ENCODE measurements at regions not wholly inside any gene's neighbourhood (a gene's known extent, or its start where the extent isn't known, plus 50 kb on each side); places are given as distances from the start of the nearest gene placed in this dataset.
A peak's percentile ranks its signal among the peaks of the same experiment; 100 is the strongest.

- no peaks in the 10 kb centered on the region for H3K27me3 ChIP-seq (ENCODE audit: control insufficient read depth, insufficient read depth, low read length)
- H3K4me3 ChIP-seq (ENCODE audit: low read depth, low read length) = no peak overlapping the region
- H3K4me1 ChIP-seq (ENCODE audit: control insufficient read depth, insufficient read depth, low read length) = peaks cover 25% of the 10 kb centered on the region
- no peak overlapping the region for H3K9ac ChIP-seq (ENCODE audit: low read depth, low read length)
- H3K27ac ChIP-seq (ENCODE audit: low read depth, low read length) = no peak overlapping the region
- no peaks in the 10 kb centered on the region for H3K36me3 ChIP-seq (ENCODE audit: control insufficient read depth, insufficient read depth, low read length)
- no peaks in the 10 kb centered on the region for H3K9me3 ChIP-seq (ENCODE audit: control insufficient read depth, insufficient read depth, low read length)
Observed at GRCh38 chr11:70528794-70529580, 130.7 kb downstream of the CTTN start.

- no peak overlapping the region for H3K4me3 ChIP-seq (ENCODE audit: low read depth, low read length)
- no peaks in the 10 kb centered on the region for H3K36me3 ChIP-seq (ENCODE audit: control insufficient read depth, insufficient read depth, low read length)
- no peak overlapping the region for H3K27ac ChIP-seq (ENCODE audit: low read depth, low read length)
- no peaks in the 10 kb centered on the region for H3K27me3 ChIP-seq (ENCODE audit: control insufficient read depth, insufficient read depth, low read length)
- H3K4me1 ChIP-seq (ENCODE audit: control insufficient read depth, insufficient read depth, low read length) = peaks cover 16% of the 10 kb centered on the region
- no peak overlapping the region for H3K9ac ChIP-seq (ENCODE audit: low read depth, low read length)
- H3K9me3 ChIP-seq (ENCODE audit: control insufficient read depth, insufficient read depth, low read length) = no peaks in the 10 kb centered on the region
Observed at GRCh38 chr11:70530010-70530409, 131.7 kb downstream of the CTTN start.

GRCh38 chr11:70530629-70531185, 132.4 kb downstream of the CTTN start:
- Histone ChIP-seq H3K4me1 (ENCODE audit: control insufficient read depth, insufficient read depth, low read length) (peaks cover 12% of the 10 kb centered on the region), H3K27ac (ENCODE audit: low read depth, low read length) (no peak overlapping the region), H3K4me3 (ENCODE audit: low read depth, low read length) (no peak overlapping the region), H3K27me3 (ENCODE audit: control insufficient read depth, insufficient read depth, low read length) (no peaks in the 10 kb centered on the region), H3K9ac (ENCODE audit: low read depth, low read length) (no peak overlapping the region), H3K9me3 (ENCODE audit: control insufficient read depth, insufficient read depth, low read length) (no peaks in the 10 kb centered on the region), H3K36me3 (ENCODE audit: control insufficient read depth, insufficient read depth, low read length) (no peaks in the 10 kb centered on the region)

DNA sequence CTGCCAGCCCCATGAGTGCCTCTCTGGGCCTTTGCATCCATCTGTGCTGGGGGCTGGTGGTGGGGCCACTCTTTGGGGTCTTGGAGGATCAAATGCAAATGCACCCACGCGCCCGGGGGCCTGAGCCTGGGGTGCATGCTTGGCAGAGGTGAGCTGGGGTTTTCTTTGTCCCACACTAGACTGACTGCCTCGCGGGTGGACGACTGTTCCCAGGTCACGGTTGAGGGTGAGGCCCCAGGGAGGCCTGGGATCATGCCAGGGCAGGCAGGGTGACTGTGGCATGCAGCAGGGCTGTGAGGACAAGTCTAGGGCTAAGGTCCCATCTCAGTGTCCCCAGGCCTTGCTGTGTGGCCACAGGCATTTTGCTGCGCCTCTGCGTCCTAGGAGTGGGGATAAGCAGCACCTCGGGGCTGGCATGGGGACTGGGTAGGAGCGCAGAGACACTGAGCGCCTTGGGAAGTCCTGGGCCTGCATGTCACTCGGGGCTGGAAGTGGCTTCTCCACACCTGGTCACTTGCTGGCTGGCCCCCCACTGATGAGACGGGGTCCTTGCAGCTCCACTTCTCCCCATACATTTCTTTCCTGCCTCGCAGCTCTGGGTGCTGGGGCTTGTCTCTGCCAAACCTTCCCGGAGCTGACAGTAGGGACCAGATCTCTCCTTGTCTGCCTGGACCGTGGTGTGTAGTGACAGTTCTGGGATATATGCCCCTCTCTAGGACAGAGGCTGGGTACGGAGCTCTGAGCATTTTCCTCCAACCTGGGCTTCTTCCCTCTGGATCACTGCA, 133.1 kb downstream of the CTTN start:
- Histone ChIP-seq H3K27me3 (ENCODE audit: control insufficient read depth, insufficient read depth, low read length) (no peaks in the 10 kb centered on the region), H3K4me3 (ENCODE audit: low read depth, low read length) (no peak overlapping the region), H3K27ac (ENCODE audit: low read depth, low read length) (no peak overlapping the region), H3K9me3 (ENCODE audit: control insufficient read depth, insufficient read depth, low read length) (no peaks in the 10 kb centered on the region), H3K9ac (ENCODE audit: low read depth, low read length) (no peak overlapping the region), H3K4me1 (ENCODE audit: control insufficient read depth, insufficient read depth, low read length) (peaks cover 12% of the 10 kb centered on the region), H3K36me3 (ENCODE audit: control insufficient read depth, insufficient read depth, low read length) (no peaks in the 10 kb centered on the region)

GRCh38 chr11:70532066-70532440, 133.7 kb downstream of the CTTN start:
- H3K4me3 ChIP-seq (ENCODE audit: low read depth, low read length) = no peak overlapping the region
- no peaks in the 10 kb centered on the region for H3K9me3 ChIP-seq (ENCODE audit: control insufficient read depth, insufficient read depth, low read length)
- peaks cover 12% of the 10 kb centered on the region for H3K4me1 ChIP-seq (ENCODE audit: control insufficient read depth, insufficient read depth, low read length)
- H3K27me3 ChIP-seq (ENCODE audit: control insufficient read depth, insufficient read depth, low read length) = no peaks in the 10 kb centered on the region
- no peaks in the 10 kb centered on the region for H3K36me3 ChIP-seq (ENCODE audit: control insufficient read depth, insufficient read depth, low read length)
- H3K27ac ChIP-seq (ENCODE audit: low read depth, low read length) = peak overlapping the region; percentile 49
- no peak overlapping the region for H3K9ac ChIP-seq (ENCODE audit: low read depth, low read length)

DNA sequence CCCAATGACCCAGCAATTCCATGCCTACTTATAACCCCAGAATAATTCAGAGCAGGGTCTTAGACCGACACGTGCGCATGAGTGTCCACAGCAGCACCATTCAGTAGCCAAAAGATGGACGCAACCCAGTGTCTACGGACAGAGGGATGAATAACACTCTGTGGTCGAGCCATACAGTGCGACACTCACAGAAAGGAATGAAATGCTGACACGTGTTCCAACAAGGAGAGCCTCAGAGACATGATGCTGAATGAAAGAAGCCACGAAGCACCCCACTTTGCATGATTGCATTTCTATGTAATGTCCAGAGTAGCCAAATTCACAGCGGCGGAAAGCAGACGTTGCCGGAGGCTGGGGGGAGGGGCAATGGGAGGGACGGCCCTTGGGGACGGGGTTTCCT, 134.4 kb downstream of the CTTN start:
- H3K27ac ChIP-seq (ENCODE audit: low read depth, low read length) = peak overlapping the region; percentile 49
- no peaks in the 10 kb centered on the region for H3K27me3 ChIP-seq (ENCODE audit: control insufficient read depth, insufficient read depth, low read length)

GRCh38 chr11:70535191-70535971, 137.1 kb downstream of the CTTN start:
- H3K27ac ChIP-seq (ENCODE audit: low read depth, low read length) = no peak overlapping the region
- no peaks in the 10 kb centered on the region for H3K36me3 ChIP-seq (ENCODE audit: control insufficient read depth, insufficient read depth, low read length)
- no peaks in the 10 kb centered on the region for H3K9me3 ChIP-seq (ENCODE audit: control insufficient read depth, insufficient read depth, low read length)
- H3K4me3 ChIP-seq (ENCODE audit: low read depth, low read length) = no peak overlapping the region
- H3K27me3 ChIP-seq (ENCODE audit: control insufficient read depth, insufficient read depth, low read length) = no peaks in the 10 kb centered on the region
- peaks cover 12% of the 10 kb centered on the region for H3K4me1 ChIP-seq (ENCODE audit: control insufficient read depth, insufficient read depth, low read length)
- no peak overlapping the region for H3K9ac ChIP-seq (ENCODE audit: low read depth, low read length)

More for the DNA sequence above, 134.4 kb downstream of the CTTN start:
- H3K4me3 ChIP-seq (ENCODE audit: low read depth, low read length) = no peak overlapping the region
- peaks cover 12% of the 10 kb centered on the region for H3K4me1 ChIP-seq (ENCODE audit: control insufficient read depth, insufficient read depth, low read length)
- H3K9me3 ChIP-seq (ENCODE audit: control insufficient read depth, insufficient read depth, low read length) = no peaks in the 10 kb centered on the region
- H3K36me3 ChIP-seq (ENCODE audit: control insufficient read depth, insufficient read depth, low read length) = no peaks in the 10 kb centered on the region
- no peak overlapping the region for H3K9ac ChIP-seq (ENCODE audit: low read depth, low read length)

GRCh38 chr11:70536051-70536877, 137.9 kb downstream of the CTTN start:
- Histone ChIP-seq H3K27me3 (ENCODE audit: control insufficient read depth, insufficient read depth, low read length) (no peaks in the 10 kb centered on the region), H3K4me3 (ENCODE audit: low read depth, low read length) (no peak overlapping the region), H3K9me3 (ENCODE audit: control insufficient read depth, insufficient read depth, low read length) (no peaks in the 10 kb centered on the region), H3K36me3 (ENCODE audit: control insufficient read depth, insufficient read depth, low read length) (no peaks in the 10 kb centered on the region), H3K27ac (ENCODE audit: low read depth, low read length) (no peak overlapping the region), H3K9ac (ENCODE audit: low read depth, low read length) (no peak overlapping the region), H3K4me1 (ENCODE audit: control insufficient read depth, insufficient read depth, low read length) (peaks cover 12% of the 10 kb centered on the region)

DNA sequence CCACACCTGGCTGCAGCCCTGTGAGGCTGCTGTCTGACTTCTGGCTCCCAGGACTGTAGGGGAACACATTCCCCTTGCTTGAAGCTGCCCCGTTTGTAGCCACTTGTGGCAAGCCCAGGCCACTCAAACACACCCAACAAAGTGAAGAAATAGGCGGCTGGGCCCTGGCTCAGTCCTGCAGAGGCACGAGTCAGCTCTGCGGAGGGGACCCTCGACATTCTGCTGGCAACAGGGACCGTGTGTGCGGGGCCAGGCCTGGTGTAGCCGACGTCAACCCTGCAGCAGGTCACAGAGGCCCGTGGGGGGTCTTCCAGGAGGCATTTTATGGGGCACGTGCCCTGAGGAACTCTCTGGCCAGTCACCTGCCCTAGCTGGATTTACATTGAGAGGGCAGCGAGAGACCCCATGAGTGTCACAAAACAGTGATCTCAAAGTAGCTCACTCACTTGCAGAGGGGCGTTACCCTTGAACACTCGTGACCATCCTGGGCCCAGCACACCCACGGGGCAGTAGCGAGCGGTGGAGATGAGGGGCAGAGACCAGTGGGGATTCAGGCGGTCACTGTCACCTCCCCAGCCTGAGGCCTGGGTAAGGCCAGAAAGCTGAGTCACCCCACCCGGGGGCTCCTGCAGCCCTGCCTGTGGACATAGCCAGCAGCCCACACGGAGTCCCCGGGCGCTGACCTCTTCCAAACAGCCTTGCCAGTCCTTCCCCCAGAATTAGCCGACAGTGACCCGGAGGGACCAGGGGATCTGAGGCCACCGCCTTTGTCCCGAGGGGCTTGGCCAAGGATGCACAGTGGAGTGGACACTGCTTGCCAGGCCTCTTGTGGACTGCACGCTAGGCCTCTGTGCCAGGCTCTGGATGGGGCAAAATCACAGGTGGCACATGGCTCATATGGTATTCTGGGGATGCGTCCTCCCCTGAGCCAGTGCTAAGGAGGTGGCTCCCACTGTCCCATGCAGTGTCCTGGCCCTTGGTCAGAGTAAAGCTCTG, 139.5 kb downstream of the CTTN start:
- Histone ChIP-seq H3K9ac (ENCODE audit: low read depth, low read length) (no peak overlapping the region), H3K4me1 (ENCODE audit: control insufficient read depth, insufficient read depth, low read length) (no peaks in the 10 kb centered on the region), H3K27ac (ENCODE audit: low read depth, low read length) (no peak overlapping the region), H3K36me3 (ENCODE audit: control insufficient read depth, insufficient read depth, low read length) (no peaks in the 10 kb centered on the region), H3K4me3 (ENCODE audit: low read depth, low read length) (no peak overlapping the region), H3K9me3 (ENCODE audit: control insufficient read depth, insufficient read depth, low read length) (no peaks in the 10 kb centered on the region), H3K27me3 (ENCODE audit: control insufficient read depth, insufficient read depth, low read length) (no peaks in the 10 kb centered on the region)
